ENCODE measurements at regions not wholly inside any gene's neighbourhood (a gene's known extent, or its start where the extent isn't known, plus 50 kb on each side); places are given as distances from the start of the nearest gene placed in this dataset.

DNA sequence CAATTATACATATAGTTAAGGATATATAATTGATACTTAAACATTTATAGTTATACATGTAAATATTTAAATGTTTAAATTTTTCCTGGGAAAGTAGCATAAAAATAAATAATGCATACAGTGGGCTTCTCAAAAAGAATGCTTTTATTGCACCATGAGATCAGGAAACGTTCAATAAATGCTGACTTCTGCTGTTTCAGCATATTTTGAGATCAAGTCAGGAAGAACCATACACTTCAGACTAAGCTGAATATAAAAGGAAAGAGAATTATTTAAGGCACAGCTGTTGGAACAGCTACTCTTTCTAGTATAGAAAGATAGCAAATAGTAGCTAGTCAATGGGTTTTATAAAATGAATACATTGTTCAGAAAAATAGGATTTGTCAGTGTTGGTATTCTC is 1462.3 kb upstream of the CADM2 start:
- Histone ChIP-seq H4K20me1 (ENCODE audit: insufficient read depth, low read length) (no peaks in the 10 kb centered on the region), H3K4me1 (ENCODE audit: insufficient read depth, low read length) (no peaks in the 10 kb centered on the region), H3K79me2 (ENCODE audit: insufficient read depth, low read length) (no peaks in the 10 kb centered on the region), H2AFZ (ENCODE audit: low read depth, low read length) (no peak overlapping the region), H3K36me3 (ENCODE audit: insufficient read depth, low read length) (no peaks in the 10 kb centered on the region), H3K4me2 (ENCODE audit: low read length) (no peak overlapping the region), H3K9me3 (ENCODE audit: insufficient read depth, low read depth, low read length) (no peaks in the 10 kb centered on the region), H3K27ac (ENCODE audit: low read depth, low read length) (no peak overlapping the region), H3K9ac (ENCODE audit: low read length) (no peak overlapping the region), H3K4me3 (ENCODE audit: insufficient read depth, low read depth, low read length) (no peak overlapping the region), H3K27me3 (ENCODE audit: insufficient read depth, low read length) (no peaks in the 10 kb centered on the region)
- H3K4me1 Mint-ChIP-seq (ENCODE audit: low read depth, unreplicated experiment): peaks cover 5% of the 10 kb centered on the region
- TF ChIP-seq, protein P1, sequence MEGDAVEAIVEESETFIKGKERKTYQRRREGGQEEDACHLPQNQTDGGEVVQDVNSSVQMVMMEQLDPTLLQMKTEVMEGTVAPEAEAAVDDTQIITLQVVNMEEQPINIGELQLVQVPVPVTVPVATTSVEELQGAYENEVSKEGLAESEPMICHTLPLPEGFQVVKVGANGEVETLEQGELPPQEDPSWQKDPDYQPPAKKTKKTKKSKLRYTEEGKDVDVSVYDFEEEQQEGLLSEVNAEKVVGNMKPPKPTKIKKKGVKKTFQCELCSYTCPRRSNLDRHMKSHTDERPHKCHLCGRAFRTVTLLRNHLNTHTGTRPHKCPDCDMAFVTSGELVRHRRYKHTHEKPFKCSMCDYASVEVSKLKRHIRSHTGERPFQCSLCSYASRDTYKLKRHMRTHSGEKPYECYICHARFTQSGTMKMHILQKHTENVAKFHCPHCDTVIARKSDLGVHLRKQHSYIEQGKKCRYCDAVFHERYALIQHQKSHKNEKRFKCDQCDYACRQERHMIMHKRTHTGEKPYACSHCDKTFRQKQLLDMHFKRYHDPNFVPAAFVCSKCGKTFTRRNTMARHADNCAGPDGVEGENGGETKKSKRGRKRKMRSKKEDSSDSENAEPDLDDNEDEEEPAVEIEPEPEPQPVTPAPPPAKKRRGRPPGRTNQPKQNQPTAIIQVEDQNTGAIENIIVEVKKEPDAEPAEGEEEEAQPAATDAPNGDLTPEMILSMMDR (IDR thresholded peaks at IDR 0.05; ENCODE audit: insufficient read depth, low read depth, low read length): no peak
- TF ChIP-seq EZH2 (IDR thresholded peaks at IDR 0.05; ENCODE audit: insufficient read depth, low read length): no peak
- FAIRE-seq (no peak), DNase-seq (ENCODE audit: low read depth) (no peak)
- no peaks in the 10 kb centered on the region for H3K36me3 Mint-ChIP-seq (ENCODE audit: low read depth, unreplicated experiment)
- no peak overlapping the region for H3K4me3 Mint-ChIP-seq (ENCODE audit: unreplicated experiment)
- H3K27ac Mint-ChIP-seq (ENCODE audit: unreplicated experiment): no peak overlapping the region
- peaks cover under 1% of the 10 kb centered on the region for H3K9me3 Mint-ChIP-seq (ENCODE audit: unreplicated experiment)
- H3K27me3 Mint-ChIP-seq (ENCODE audit: low read depth, unreplicated experiment): no peaks in the 10 kb centered on the region

DNA sequence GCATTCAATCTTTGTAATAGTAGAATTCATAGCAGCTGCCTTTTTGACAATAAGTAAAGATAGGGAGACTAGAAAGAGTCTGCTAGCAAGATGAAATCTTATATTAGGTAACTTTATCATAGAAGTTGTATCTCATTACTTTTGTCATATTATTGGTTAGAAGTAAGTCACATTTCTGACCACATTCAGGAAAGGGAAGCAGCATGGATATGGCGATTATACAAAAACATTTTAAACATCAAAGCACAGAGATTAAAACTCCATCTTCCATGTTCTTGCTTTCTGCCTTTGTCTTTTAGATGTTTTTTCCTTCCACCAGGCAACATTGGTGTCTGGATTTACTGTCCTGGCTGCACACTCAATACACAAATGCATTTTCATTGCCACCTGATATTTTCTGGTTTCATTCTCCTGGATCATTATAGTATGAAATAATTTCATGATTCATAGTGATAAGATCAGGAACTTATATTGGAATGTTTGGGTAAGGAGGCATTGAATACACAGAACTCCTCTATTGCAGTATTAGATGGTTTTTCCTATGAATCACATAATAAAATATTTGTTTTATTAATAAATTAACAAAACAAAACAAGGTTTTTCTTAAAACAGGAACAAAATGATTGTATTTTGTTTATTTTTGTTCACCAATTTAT is 1460.3 kb upstream of the CADM2 start:
- Mint-ChIP-seq H3K27me3 (ENCODE audit: low read depth, unreplicated experiment) (no peaks in the 10 kb centered on the region), H3K36me3 (ENCODE audit: low read depth, unreplicated experiment) (no peaks in the 10 kb centered on the region), H3K9me3 (ENCODE audit: unreplicated experiment) (peaks cover 3% of the 10 kb centered on the region), H3K4me1 (ENCODE audit: low read depth, unreplicated experiment) (peaks cover 5% of the 10 kb centered on the region), H3K27ac (ENCODE audit: unreplicated experiment) (no peak overlapping the region), H3K4me3 (ENCODE audit: unreplicated experiment) (no peak overlapping the region)
- H2AFZ ChIP-seq (ENCODE audit: low read depth, low read length): no peak overlapping the region
- no peaks in the 10 kb centered on the region for H4K20me1 ChIP-seq (ENCODE audit: insufficient read depth, low read length)
- no peak overlapping the region for H3K4me2 ChIP-seq (ENCODE audit: low read length)
- no peaks in the 10 kb centered on the region for H3K9me3 ChIP-seq (ENCODE audit: insufficient read depth, low read depth, low read length)
- FAIRE-seq: no peak
- H3K4me3 ChIP-seq (ENCODE audit: insufficient read depth, low read depth, low read length): no peak overlapping the region
- H3K79me2 ChIP-seq (ENCODE audit: insufficient read depth, low read length): no peaks in the 10 kb centered on the region
- H3K27me3 ChIP-seq (ENCODE audit: insufficient read depth, low read length): no peaks in the 10 kb centered on the region
- TF ChIP-seq EZH2 (IDR thresholded peaks at IDR 0.05; ENCODE audit: insufficient read depth, low read length): no peak
- TF ChIP-seq, protein P1 (IDR thresholded peaks at IDR 0.05; ENCODE audit: insufficient read depth, low read depth, low read length): no peak
- no peak overlapping the region for H3K9ac ChIP-seq (ENCODE audit: low read length)
- no peaks in the 10 kb centered on the region for H3K36me3 ChIP-seq (ENCODE audit: insufficient read depth, low read length)
- no peak overlapping the region for H3K27ac ChIP-seq (ENCODE audit: low read depth, low read length)
- no peaks in the 10 kb centered on the region for H3K4me1 ChIP-seq (ENCODE audit: insufficient read depth, low read length)
- no peak for DNase-seq (ENCODE audit: low read depth)

DNA sequence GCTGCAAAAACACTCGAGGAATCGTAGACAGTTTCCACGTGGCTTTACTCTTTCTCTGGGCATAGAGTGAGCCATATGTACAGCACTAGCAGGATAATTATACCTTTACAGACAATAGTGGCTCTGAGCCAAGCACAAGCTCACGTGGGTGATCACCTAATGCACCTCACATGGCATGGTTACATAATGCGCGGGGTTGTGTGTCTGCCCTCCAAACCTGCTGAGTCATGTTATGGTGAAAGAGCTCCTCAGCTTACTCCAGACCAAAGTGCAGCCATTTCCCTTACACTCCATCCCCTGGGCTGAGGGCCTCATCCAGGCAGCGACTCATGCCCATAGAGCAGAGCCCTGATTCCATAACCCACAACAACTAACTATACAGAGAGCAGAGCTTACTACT is 1458.4 kb upstream of the CADM2 start:
- no peaks in the 10 kb centered on the region for H3K79me2 ChIP-seq (ENCODE audit: insufficient read depth, low read length)
- no peak overlapping the region for H3K27ac Mint-ChIP-seq (ENCODE audit: unreplicated experiment)
- FAIRE-seq: no peak

More for the DNA sequence above, 1458.4 kb upstream of the CADM2 start:
- H2AFZ ChIP-seq (ENCODE audit: low read depth, low read length): peak overlapping the region; percentile 41
- no peak overlapping the region for H3K9ac ChIP-seq (ENCODE audit: low read length)
- peak; percentile 8 for DNase-seq (ENCODE audit: low read depth)
- TF ChIP-seq EZH2 (IDR thresholded peaks at IDR 0.05; ENCODE audit: insufficient read depth, low read length): no peak
- TF ChIP-seq, protein P1 (IDR thresholded peaks at IDR 0.05; ENCODE audit: insufficient read depth, low read depth, low read length): no peak
- no peaks in the 10 kb centered on the region for H3K27me3 Mint-ChIP-seq (ENCODE audit: low read depth, unreplicated experiment)
- H4K20me1 ChIP-seq (ENCODE audit: insufficient read depth, low read length): no peaks in the 10 kb centered on the region
- no peak overlapping the region for H3K4me3 Mint-ChIP-seq (ENCODE audit: unreplicated experiment)
- no peaks in the 10 kb centered on the region for H3K9me3 ChIP-seq (ENCODE audit: insufficient read depth, low read depth, low read length)
- H3K9me3 Mint-ChIP-seq (ENCODE audit: unreplicated experiment): peaks cover 3% of the 10 kb centered on the region
- no peaks in the 10 kb centered on the region for H3K4me1 ChIP-seq (ENCODE audit: insufficient read depth, low read length)
- H3K36me3 Mint-ChIP-seq (ENCODE audit: low read depth, unreplicated experiment): no peaks in the 10 kb centered on the region
- no peaks in the 10 kb centered on the region for H3K27me3 ChIP-seq (ENCODE audit: insufficient read depth, low read length)
- no peaks in the 10 kb centered on the region for H3K36me3 ChIP-seq (ENCODE audit: insufficient read depth, low read length)
- no peak overlapping the region for H3K27ac ChIP-seq (ENCODE audit: low read depth, low read length)
- peaks cover 5% of the 10 kb centered on the region for H3K4me1 Mint-ChIP-seq (ENCODE audit: low read depth, unreplicated experiment)
- no peak overlapping the region for H3K4me2 ChIP-seq (ENCODE audit: low read length)
- no peak overlapping the region for H3K4me3 ChIP-seq (ENCODE audit: insufficient read depth, low read depth, low read length)
